Smooth muscle cell (in vitro differentiated cells): ENCODE measurements at regions not wholly inside any gene's neighbourhood (a gene's known extent, or its start where the extent isn't known, plus 50 kb on each side); places are given as distances from the start of the nearest gene placed in this dataset.

Source experiments
- DNase-seq: peaks from one replicate; lab custom pipeline; 2025; ENCODE audit not compliant: unreplicated experiment; lab: John Stamatoyannopoulos, UW
- H2AFZ ChIP-seq: fragments of 200-600 bp; sonication (generic); 2 replicates; pipeline ENCODE4 v1.6.0; 2016; ENCODE audit warnings: antibody characterized with exemption, low read depth, mild to moderate bottlenecking
- H3F3A ChIP-seq: fragments of 200-600 bp; sonication (generic); 2 replicates; pipeline ENCODE4 v1.6.0; 2017; ENCODE audit warnings: antibody characterized with exemption, low read depth
- H3K27ac ChIP-seq: fragments of 200-600 bp; sonication (generic); 2 replicates; pipeline ENCODE4 v1.5.1; 2016; ENCODE audit warnings: low read depth, mild to moderate bottlenecking
- H3K27me3 ChIP-seq: fragments of 200-600 bp; sonication (generic); 2 replicates; pipeline ENCODE4 v1.6.1; 2016; ENCODE audit warnings: low read depth, mild to moderate bottlenecking
- H3K36me3 ChIP-seq: fragments of 200-600 bp; sonication (generic); 2 replicates; pipeline ENCODE4 v1.5.1; 2016; ENCODE audit warnings: low read depth
- H3K4me1 ChIP-seq: fragments of 200-600 bp; sonication (generic); 2 replicates; pipeline ENCODE4 v1.5.1; 2016; ENCODE audit warnings: low read depth
- H3K4me2 ChIP-seq: fragments of 200-600 bp; sonication (generic); 2 replicates; pipeline ENCODE4 v1.6.0; 2016; ENCODE audit warnings: mild to moderate bottlenecking
- H3K4me3 ChIP-seq: fragments of 200-600 bp; sonication (generic); 2 replicates; pipeline ENCODE4 v1.5.1; 2016; ENCODE audit warnings: mild to moderate bottlenecking
- H3K79me2 ChIP-seq: fragments of 200-600 bp; sonication (generic); 2 replicates; pipeline ENCODE4 v1.6.0; 2016; ENCODE audit warnings: low read depth, mild to moderate bottlenecking
- H3K9ac ChIP-seq: fragments of 200-600 bp; sonication (generic); 2 replicates; pipeline ENCODE4 v1.6.0; 2016; ENCODE audit warnings: low read depth
- H3K9me3 ChIP-seq: fragments of 200-600 bp; sonication (generic); replicated peaks from 2 replicates; pipeline ENCODE4 v1.5.1; 2016; ENCODE audit warnings: low read depth
- H4K20me1 ChIP-seq: fragments of 200-600 bp; sonication (generic); 2 replicates; pipeline ENCODE4 v1.6.0; 2016; ENCODE audit warnings: low read depth
- CTCF ChIP-seq: fragments of 200-600 bp; sonication (generic); IDR thresholded peaks from 2 replicates; pipeline ENCODE4 v1.5.1; 2017; ENCODE audit warnings: borderline replicate concordance, mild to moderate bottlenecking, antibody characterized with exemption; ENCODE audit not compliant: insufficient read depth, poor library complexity, severe bottlenecking
- WGBS: methylation state at CpG from one replicate; pipeline ENCODE4 v1.1.7; 2016; ENCODE audit warnings: low lambda C conversion rate; 5-methylcytosine and 5-hydroxymethylcytosine counted together

- WGBS: 100% methylated on average over 1 of the region's 1 CpG
- H3F3A ChIP-seq: no peaks in the 10 kb centered on the region
- no peaks in the 10 kb centered on the region for H3K9me3 ChIP-seq
- no peak overlapping the region for H2AFZ ChIP-seq
- no peaks in the 10 kb centered on the region for H3K4me1 ChIP-seq
- no peaks in the 10 kb centered on the region for H4K20me1 ChIP-seq
- no peak overlapping the region for H3K4me2 ChIP-seq
- no peaks in the 10 kb centered on the region for H3K27me3 ChIP-seq
- H3K36me3 ChIP-seq: no peaks in the 10 kb centered on the region
- H3K79me2 ChIP-seq: no peaks in the 10 kb centered on the region
- H3K9ac ChIP-seq: no peak overlapping the region
- no peak overlapping the region for H3K4me3 ChIP-seq
- DNase-seq: no peak
- TF ChIP-seq CTCF: no peak
- no peak overlapping the region for H3K27ac ChIP-seq
Observed at GRCh38 chr5:37899037-37899436, 59.2 kb upstream of the GDNF start.

- Histone ChIP-seq H4K20me1 (no peaks in the 10 kb centered on the region), H3K79me2 (no peaks in the 10 kb centered on the region), H3K4me2 (no peak overlapping the region), H3K27ac (no peak overlapping the region), H3K9me3 (no peaks in the 10 kb centered on the region), H3K36me3 (no peaks in the 10 kb centered on the region), H3K4me3 (no peak overlapping the region), H3K4me1 (no peaks in the 10 kb centered on the region), H3K9ac (no peak overlapping the region), H2AFZ (no peak overlapping the region), H3K27me3 (no peaks in the 10 kb centered on the region), H3F3A (no peaks in the 10 kb centered on the region)
- WGBS: 65% methylated on average over 4 of the region's 4 CpGs
- TF ChIP-seq CTCF: no peak
- no peak for DNase-seq
Observed at GRCh38 chr5:37896159-37896558, 56.3 kb upstream of the GDNF start.

GRCh38 chr5:37893434-37894134, 53.7 kb upstream of the GDNF start:
- H3K4me1 ChIP-seq: no peaks in the 10 kb centered on the region
- no peak for DNase-seq
- no peaks in the 10 kb centered on the region for H3K36me3 ChIP-seq
- no peaks in the 10 kb centered on the region for H3K9me3 ChIP-seq
- H2AFZ ChIP-seq: no peak overlapping the region
- H3K79me2 ChIP-seq: no peaks in the 10 kb centered on the region
- H3K27ac ChIP-seq: no peak overlapping the region
- TF ChIP-seq CTCF: no peak
- no peaks in the 10 kb centered on the region for H3K27me3 ChIP-seq
- no peak overlapping the region for H3K4me2 ChIP-seq
- 79% methylated on average over 3 of the region's 3 CpGs for WGBS
- H3K4me3 ChIP-seq: no peak overlapping the region
- no peaks in the 10 kb centered on the region for H3F3A ChIP-seq
- H4K20me1 ChIP-seq: no peaks in the 10 kb centered on the region
- H3K9ac ChIP-seq: no peak overlapping the region

- no peaks in the 10 kb centered on the region for H3K4me1 ChIP-seq
- no peak overlapping the region for H3K4me3 ChIP-seq
- H2AFZ ChIP-seq: no peak overlapping the region
- no peaks in the 10 kb centered on the region for H3K36me3 ChIP-seq
- no peaks in the 10 kb centered on the region for H3K79me2 ChIP-seq
- no peaks in the 10 kb centered on the region for H3K9me3 ChIP-seq
- DNase-seq: no peak
- WGBS: 87% methylated on average over 1 of the region's 1 CpG
- H3K4me2 ChIP-seq: no peak overlapping the region
- no peaks in the 10 kb centered on the region for H3K27me3 ChIP-seq
- no peak overlapping the region for H3K9ac ChIP-seq
- no peaks in the 10 kb centered on the region for H4K20me1 ChIP-seq
- no peaks in the 10 kb centered on the region for H3F3A ChIP-seq
- no peak for TF ChIP-seq CTCF
- H3K27ac ChIP-seq: no peak overlapping the region
Observed at GRCh38 chr5:37892586-37892985, 52.7 kb upstream of the GDNF start.
